GM11168 (cell line): ENCODE measurements at regions not wholly inside any gene's neighbourhood (a gene's known extent, or its start where the extent isn't known, plus 50 kb on each side); places are given as distances from the start of the nearest gene placed in this dataset.

ENCODE experiments used
- in situ Hi-C: fragments of 300-500 bp; cut with MboI; formaldehyde crosslinking; loops from one replicate; pipeline ENCODE4 v1.12.0; 2022; ENCODE audit warnings: low sequenced_read_pairs; ENCODE audit not compliant: unreplicated experiment

DNA sequence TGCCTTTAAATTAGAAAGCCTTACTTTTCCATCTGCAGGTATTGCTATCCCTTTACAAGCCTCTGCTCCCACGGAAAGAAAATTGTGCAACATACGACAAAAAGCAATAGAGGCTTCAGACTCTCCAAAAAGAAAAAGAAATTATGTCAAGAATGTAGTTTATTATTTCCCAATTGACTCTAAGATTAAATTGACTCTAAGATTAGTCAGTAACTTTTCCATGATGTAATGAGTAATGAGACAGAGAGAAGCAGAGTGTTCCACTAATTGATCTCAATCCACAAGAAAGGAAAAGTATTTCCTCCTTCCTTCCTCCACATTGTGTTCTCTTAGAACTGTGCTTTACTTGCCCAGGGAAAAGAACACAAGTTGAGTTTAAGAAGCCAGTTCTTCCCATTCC, 345.7 kb upstream of the HS3ST1 start:
- in situ Hi-C loops: loop anchor here (25.0 kb wide), 1 partner anchor 863 kb away; no protein-coding TSS in a partner anchor

DNA sequence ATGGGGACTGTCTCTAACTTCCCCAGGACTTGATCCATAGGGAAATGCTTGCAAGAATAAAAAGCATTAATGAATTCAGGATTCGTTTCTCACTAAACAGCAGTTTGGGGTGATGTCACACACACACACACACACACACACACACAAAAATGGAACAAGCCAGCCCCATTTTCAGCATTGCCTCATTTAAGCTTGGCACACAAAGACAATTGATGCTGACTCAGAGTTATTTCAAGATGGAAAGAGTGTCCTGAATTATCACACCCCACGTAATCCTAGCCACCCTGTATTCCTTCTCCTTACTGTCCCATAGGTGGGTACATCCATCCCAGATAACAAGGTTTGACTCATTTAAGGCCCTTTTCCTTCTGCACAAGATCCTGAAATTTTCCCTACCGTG, 345.1 kb upstream of the HS3ST1 start:
- in situ Hi-C loops: loop anchor here (25.0 kb wide), 1 partner anchor 864 kb away; no protein-coding TSS in a partner anchor

DNA sequence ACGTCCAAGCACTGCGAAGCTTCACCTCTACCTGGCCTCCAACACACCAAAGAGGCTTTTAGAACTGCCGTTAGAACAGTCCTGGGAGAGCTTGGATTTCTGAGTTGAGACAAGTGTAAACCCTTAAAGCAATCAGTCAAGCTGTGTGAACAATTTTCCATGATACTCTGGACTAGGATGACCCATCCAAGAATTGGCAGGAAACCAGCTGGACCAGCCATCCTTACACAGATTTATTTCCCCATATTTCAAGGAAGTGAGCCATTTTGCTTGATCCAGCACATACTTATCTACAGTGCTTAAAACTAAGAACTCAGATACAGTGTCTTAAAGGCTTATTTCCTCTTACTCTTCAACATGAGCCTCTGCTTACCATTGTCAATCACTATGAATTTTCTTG, 340.7 kb upstream of the HS3ST1 start:
- in situ Hi-C loops: loop anchor here (25.0 kb wide), 1 partner anchor 868 kb away; no protein-coding TSS in a partner anchor

DNA sequence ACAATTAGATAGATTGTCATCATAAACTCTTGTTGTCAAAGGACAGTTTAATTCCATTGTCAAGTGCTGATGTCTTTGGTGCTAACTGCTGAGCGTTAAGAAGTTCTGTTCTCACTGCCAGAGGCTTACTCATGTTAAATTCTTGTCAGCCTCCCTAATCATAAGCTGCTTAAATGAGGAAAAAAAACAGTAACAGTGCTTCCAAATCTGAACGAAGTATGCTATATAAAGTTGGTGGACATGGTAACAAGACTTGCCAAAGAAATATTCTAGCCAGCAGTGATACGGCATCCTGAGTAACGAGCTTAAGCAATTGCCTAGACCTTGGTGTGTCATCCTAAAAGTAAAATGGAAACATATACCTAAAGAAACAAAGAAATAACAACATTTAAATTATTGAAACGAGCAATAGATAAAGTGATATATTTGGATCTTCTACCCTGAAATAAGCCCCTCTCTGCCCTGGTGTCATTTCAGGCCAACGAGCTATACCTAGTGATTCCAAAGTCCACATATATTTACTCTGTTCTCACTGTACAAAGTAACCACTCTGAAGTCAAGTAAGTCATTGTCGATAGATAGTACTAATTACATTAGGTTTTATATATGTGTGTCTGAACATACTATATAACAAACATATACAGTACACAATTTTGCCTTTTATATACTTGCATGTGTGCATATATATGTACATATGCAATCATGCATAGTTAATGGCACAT, 339.7 kb upstream of the HS3ST1 start:
- in situ Hi-C loops: loop anchor here (25.0 kb wide), 1 partner anchor 869 kb away; no protein-coding TSS in a partner anchor

DNA sequence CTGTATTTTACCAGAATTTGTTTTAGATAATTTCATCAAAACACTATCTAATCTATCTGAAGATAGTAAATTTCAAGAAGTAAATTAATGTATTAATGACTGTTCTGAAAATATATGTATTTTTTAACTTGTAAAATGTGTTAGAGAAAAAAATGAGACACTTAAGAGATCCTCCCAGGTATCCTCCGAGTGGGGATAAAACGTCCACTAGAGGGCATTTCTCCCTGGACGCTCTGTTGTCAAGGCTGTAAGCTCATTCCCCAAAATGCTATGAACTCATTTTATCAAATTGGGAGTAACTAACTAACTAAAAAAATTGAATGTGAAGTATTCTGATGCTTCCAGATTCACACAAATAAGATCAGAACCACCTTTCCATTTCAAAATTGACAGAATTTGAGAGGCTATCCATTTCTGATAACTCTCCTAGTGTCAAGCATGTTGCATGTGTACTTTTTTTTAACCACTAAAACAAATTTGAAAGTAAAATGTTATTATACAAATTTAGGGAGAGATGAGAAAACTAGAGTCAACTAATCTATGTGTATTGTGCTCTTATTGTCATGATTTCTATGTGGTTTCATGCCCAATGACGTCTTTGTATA, 337.3 kb upstream of the HS3ST1 start:
- in situ Hi-C loops: loop anchor here (25.0 kb wide), 1 partner anchor 871 kb away; no protein-coding TSS in a partner anchor

DNA sequence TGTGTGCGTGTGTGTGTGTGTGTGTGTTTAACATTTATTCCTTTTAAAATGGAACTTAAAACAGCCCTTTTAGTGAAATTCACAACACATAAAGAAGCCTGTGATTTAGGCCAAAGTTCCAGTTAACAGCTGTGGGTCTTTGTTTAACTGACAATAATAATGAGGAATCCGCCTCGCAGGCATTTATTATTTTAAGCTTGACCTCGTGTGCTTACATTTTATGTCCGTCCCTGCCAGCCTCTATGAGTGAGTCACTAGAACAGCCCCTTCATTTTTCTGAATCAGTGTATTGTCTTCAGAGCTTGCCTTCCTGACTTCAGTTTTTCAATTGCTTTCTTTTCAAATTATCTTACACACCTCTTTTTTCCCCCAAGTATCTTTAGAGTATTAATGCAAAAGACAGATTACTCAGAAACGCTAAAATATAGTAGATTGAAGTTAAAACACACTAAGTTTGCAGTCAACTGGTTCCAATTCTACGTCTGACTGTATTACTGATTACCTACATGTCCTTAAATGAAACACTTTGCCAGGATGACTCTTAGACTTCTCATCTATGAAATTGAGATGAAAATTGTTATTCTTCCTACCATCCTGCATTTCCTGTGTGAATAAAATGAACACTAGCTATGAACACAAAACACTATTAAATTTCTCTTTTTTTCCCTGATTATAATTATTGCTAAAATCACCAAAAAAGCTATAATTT, 319.6 kb upstream of the HS3ST1 start:
- in situ Hi-C loops: no loop called here

DNA sequence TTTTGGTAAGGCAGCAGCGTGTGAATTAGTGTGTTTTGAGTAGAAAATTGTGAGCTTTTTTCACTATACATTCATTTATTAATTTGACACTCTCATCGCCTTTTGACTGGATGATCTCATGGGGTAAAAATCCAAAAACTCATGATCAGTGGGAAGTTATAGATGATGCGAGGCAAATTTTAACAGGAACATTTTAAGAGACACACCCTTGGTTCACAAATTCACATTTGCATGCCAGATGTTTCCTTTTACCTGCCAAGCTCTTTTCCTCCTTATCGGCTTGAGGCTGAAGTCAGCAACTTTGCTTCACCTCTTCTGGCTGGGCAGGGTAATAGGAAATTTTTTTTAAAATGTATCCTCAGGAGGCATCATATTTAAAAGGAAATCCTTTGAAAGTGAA, 318.0 kb upstream of the HS3ST1 start:
- in situ Hi-C loops: no loop called here

DNA sequence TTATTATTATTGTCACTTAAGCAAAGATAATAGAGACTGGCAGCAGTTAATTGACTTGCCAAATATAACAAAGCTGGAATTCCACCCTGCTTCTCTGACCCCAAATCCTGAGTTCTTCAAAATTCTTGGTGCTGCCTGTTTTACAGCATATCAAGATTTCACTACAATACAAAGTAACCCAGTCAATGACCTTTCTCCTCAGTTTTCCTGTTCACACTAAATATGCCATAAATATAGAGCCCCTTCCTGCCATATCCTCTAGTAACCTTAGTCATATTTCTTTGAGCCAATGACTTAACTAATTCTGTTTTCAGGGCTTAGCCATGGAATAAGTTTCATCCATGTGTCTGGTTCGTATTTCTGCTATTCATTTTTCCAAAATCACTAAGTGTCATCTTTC, 315.3 kb upstream of the HS3ST1 start:
- in situ Hi-C loops: no loop called here

DNA sequence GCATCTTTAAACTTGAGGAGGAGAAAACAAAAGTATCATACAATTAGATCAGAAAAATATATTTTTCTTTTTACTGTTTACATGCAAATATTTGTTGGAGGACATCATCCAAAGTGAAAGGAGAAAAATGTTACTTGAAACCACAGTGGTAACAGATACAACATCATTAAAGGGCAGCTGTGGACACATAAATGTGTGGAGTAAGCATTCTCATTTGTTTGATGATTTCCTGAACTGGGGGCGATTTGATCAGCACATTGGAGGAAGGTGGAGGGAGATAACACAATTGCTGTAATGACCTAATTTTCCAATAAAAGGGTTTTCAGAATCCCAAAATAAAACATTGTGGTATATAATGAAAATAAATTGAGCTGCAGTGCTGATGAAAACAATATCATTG, 314.5 kb upstream of the HS3ST1 start:
- in situ Hi-C loops: no loop called here

DNA sequence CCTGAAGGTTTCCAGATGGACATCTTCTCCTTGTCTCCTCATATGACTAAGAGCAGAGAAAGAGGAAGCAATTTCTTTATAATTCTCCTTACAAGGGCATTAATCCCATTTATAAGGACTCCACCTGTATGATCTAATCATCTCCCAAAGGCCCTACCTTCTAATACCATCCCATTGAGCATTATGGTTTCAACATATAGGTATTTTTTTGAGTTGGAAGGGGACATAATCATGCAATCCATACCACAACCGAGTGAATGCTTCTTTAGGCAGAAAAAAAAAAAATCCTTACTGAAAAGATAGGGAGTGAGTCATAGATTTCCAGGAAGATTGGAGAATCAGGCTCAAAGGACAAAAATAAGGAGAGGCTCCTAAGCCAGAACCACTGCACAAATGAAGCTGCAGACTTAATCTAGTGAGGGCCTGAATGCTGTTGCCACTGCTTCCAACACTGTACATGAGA, 312.5 kb upstream of the HS3ST1 start:
- in situ Hi-C loops: no loop called here

DNA sequence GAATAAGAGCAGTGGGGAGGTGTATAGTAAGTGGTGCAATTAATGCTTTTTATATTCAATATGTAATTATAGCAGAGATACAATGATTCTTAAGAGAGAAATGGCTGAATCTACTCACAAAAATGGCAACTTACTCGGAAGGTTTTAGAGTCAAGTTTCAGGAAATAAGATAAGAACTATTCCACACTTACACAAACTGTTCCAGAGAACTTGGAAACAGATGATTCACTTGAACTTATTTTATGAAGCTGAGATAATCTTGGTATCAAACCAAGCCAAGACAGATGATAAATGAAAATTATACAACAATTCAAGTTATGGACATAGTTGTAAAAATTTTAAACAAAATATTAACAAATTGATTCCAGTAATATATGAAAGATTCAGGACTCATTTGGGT, 311.3 kb upstream of the HS3ST1 start:
- in situ Hi-C loops: no loop called here

DNA sequence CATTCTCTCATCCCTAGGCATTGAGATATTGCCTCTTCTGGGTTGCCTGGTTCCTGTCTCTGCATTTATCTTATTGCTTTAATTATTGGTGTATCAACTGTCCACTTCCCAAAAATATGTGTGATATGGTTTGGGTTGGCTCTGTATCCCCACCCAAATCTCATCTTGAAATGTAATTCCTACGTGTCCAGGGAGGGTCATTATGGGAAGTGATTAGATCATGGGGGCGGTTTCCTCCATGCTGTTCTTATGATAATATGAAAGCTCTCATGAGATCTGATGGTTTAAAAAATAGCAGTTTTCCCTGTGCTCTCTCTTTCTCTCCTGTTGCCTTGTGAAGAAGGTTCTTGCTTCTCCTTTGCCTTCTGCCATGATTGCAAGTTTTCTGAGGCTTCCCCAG, 308.3 kb upstream of the HS3ST1 start:
- in situ Hi-C loops: no loop called here

DNA sequence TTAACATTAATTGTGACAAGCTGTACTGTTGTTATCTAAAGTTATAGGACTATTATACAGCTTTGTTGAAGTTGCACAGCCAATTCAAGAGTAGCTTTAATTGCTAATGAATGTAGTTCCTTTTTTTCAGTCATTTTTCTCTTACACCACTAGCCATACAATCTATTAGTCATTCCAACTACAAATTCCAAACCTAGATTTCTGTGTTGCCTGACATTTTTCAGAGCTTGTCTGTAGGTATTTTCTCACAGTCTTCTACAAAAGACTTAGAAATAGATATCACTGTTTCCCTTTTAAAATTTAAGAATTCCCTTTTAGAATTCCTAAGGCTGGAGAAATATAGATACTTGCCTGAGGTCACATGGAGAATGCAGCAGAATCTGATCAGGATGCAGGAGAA, 307.0 kb upstream of the HS3ST1 start:
- in situ Hi-C loops: no loop called here

DNA sequence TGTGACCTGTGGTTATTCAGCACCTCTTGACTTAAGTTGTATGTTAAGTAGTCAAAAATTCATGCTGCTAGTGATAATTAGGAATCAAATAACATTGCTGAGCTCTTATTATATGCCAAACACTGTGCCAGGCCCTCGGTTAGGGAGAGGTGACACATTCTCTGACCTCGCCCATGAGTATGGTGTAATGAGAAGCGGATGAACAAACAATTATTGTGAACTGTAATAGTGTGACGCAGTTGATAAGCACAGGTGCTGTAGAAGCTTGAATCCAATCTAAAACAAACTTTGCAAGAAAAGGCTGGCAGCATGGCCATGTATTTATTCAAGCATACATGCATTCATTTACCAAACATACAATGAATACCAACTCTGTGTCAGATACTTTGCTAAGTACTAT, 303.5 kb upstream of the HS3ST1 start:
- in situ Hi-C loops: no loop called here

DNA sequence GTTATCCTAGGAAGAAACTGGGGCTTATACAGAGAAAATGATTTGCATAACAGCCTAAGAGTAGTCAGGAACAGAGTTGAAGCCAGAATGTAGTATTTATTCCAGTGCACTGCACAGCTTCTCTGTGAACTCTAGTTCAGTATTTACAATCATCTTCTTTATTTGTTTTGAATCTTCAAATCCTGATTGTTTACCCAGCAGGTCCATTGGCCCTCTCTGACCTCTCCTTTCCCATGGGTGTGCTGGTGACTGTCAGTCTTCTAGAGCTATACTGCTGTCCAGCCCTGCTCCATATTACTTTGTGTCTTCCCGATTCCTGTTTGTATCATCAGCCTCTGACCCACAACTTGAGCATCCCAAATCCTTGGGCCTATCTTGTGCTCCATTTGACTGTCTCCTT, 301.9 kb upstream of the HS3ST1 start:
- in situ Hi-C loops: no loop called here

DNA sequence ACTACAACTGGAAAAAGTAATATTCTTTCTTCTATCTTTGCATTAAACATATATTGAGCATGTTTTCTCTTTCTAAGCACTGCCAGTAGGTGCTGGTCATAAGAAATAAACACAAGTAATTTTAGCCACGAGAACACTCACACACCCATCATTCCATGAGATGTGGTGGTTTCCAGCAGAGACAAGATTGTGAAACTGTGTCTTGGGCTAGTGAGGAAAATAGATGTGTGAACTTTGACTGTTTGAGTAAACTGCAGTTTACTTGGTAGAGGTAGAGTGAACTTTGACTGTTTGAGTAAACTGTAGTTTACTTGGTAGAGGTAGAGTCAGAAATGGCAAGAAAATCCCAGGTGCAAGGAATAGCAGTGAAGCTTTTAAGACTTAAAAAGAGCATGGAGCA, 300.9 kb upstream of the HS3ST1 start:
- in situ Hi-C loops: no loop called here

DNA sequence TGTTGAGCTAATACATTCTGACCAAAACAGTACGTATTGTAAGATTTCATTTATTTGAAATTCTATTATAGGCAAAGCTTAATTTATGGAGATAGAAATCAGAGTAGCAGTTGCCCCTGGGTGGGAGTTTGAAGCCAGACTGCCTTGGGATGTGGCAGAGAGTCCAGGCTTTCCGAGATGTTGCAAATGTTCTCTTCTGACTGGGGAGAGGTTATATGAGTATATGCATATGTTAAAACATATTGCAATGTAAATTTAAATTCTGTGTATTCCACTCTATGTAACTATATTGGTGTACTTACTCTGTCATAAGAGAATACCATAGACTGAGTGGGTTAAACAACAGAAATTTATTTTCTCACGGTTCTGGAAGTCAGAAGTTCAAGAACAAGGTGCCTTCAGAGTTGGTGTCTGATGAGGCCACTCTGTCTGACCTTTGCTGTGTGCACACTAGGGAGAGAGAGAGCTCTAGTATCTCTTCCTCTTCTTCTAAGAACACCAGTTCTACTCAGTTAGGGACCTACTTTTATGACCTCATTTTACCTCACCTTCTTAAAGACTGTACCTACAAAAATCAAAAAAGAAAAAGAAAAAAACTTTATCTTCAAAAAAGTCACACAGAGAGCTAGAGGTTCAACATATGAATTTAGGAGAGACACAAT, 299.3 kb upstream of the HS3ST1 start:
- in situ Hi-C loops: no loop called here

DNA sequence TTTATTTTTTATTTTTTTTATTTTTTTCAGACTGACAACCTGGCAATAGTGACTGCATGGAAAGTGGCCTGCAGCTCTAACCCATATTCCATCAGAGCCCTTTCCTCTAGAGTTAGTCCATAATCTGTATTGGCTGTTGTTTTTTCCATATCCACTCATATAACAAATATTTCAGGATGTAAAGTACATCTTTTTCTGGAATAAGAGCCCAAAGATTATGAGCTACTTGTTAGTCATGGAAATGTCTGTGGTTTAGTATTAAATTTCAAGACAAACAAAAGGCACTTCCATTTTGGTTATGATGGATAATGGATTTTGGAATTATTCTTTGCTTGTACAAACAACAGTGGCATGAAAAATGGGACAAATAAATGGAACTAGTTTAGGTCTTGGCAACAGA, 296.0 kb upstream of the HS3ST1 start:
- in situ Hi-C loops: no loop called here

DNA sequence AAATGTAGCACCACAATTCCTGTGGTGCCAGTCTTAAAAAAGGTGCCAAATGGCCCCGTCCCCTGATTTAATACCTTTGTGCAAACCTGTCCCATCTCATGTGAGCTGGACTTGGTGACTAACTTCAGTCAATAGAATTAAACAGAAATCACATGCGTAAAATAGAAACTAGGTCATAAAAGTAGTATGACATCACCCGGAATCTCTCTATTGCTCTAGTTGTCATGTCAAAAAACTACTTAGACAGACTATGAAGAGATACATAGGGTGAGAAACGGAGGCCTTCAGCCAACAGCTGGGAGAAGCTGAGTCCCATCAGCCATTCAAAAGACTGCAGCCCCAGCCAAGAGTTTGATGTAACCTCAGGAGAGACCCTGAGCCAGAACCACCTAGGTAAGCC, 293.5 kb upstream of the HS3ST1 start:
- in situ Hi-C loops: no loop called here

DNA sequence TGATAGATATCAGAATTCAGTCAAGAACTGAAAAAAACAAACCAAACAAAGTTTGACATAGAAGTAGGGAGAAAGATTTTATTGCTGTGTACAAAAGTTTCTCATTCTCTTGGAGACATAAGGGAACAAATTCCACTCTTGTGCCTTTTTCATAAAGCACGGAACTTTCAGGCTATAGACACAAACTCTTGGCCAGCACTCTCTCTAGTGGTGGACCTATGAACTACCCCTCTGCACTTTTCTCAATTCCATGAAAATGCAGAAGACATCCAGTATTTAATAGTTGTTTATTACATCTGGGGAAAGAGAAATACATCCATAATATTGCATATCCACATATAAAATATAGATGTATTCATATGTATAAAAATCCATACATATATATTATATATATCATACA, 291.6 kb upstream of the HS3ST1 start:
- in situ Hi-C loops: no loop called here

DNA sequence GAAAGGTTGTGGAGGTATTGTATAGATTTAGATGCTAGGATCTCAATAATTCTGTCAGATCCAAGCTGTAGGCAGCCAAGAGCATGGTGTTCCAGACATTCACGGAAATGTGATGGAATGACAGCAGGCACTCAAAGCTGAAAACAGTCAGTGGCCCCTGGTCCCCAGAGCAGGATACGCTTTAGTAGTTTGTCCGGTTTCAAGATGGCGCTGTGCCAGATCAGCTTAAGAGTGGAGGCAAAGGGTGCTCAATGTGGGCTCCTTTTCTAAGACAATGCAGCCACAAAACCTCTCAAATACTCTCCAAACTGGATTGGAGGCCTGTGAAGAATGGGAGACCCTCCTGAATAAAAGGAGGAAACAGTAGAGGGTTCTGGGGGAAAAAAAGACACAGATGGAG, 291.2 kb upstream of the HS3ST1 start:
- in situ Hi-C loops: no loop called here
